ENCODE measurements at regions not wholly inside any gene's neighbourhood (a gene's known extent, or its start where the extent isn't known, plus 50 kb on each side); places are given as distances from the start of the nearest gene placed in this dataset.
"Not testable (repeated sequence)": the region's sequence is repeated elsewhere in the genome, so short reads cannot be mapped to it uniquely, and the experiment has no call there.

- TF ChIP-seq POLR2A, CTCF, POLR2AphosphoS5 (IDR thresholded peaks at IDR 0.05): not testable (repeated sequence)
These were observed 643.6 kb upstream of the CPEB2 start for GRCh38 chr4:14358544-14359160.
